Choroid plexus epithelial cell (primary cell): ENCODE measurements at regions not wholly inside any gene's neighbourhood (a gene's known extent, or its start where the extent isn't known, plus 50 kb on each side); places are given as distances from the start of the nearest gene placed in this dataset.
A peak's percentile ranks its signal among the peaks of the same experiment; 100 is the strongest.

Experiments used
- DNase-seq: peaks from one replicate; pipeline ENCODE4 v3.0.0-alpha.2; 2010; ENCODE audit warnings: low read depth
- H3K4me3 ChIP-seq: 2 replicates; pipeline ENCODE4 v1.5.1; 2011; ENCODE audit warnings: low read depth, mild to moderate bottlenecking, control low read depth, low read length, moderate library complexity
- CTCF ChIP-seq: conservative IDR thresholded peaks from 2 replicates; pipeline ENCODE4 v1.5.1; 2011; ENCODE audit warnings: low read depth, mild to moderate bottlenecking, control low read depth, inconsistent platforms, low read length, moderate library complexity

GRCh38 chr4:96093563-96093962, 253.7 kb downstream of the PDHA2 start:
- no peak for DNase-seq
- TF ChIP-seq CTCF: no peak
- H3K4me3 ChIP-seq: no peak overlapping the region

- DNase-seq: no peak
- TF ChIP-seq CTCF: no peak
- H3K4me3 ChIP-seq: no peak overlapping the region
Observed at GRCh38 chr4:96094183-96094582, 254.3 kb downstream of the PDHA2 start.

GRCh38 chr4:96097040-96097607, 257.2 kb downstream of the PDHA2 start:
- no peak overlapping the region for H3K4me3 ChIP-seq
- DNase-seq: peak; percentile 34
- no peak for TF ChIP-seq CTCF

- no peak for TF ChIP-seq CTCF
- no peak overlapping the region for H3K4me3 ChIP-seq
- DNase-seq: no peak
Observed at GRCh38 chr4:96097693-96098092, 257.8 kb downstream of the PDHA2 start.

- TF ChIP-seq CTCF: no peak
- no peak overlapping the region for H3K4me3 ChIP-seq
- no peak for DNase-seq
Observed at GRCh38 chr4:96099031-96099430, 259.1 kb downstream of the PDHA2 start.

GRCh38 chr4:96102541-96103026, 262.7 kb downstream of the PDHA2 start:
- H3K4me3 ChIP-seq: no peak overlapping the region
- TF ChIP-seq CTCF: no peak
- DNase-seq: peak; percentile 75

- peak; percentile 55 for DNase-seq
- H3K4me3 ChIP-seq: no peak overlapping the region
- no peak for TF ChIP-seq CTCF
Observed at GRCh38 chr4:96103086-96103485, 263.2 kb downstream of the PDHA2 start.
